ENCODE measurements at regions not wholly inside any gene's neighbourhood (a gene's known extent, or its start where the extent isn't known, plus 50 kb on each side); places are given as distances from the start of the nearest gene placed in this dataset.
A peak's percentile ranks its signal among the peaks of the same experiment; 100 is the strongest.
"Not testable (repeated sequence)": the region's sequence is repeated elsewhere in the genome, so short reads cannot be mapped to it uniquely, and the experiment has no call there.

GRCh38 chrX:140065961-140066662 is 100.8 kb upstream of the CXorf66 start:
- DNase-seq (ENCODE audit: low read depth) = no peak

GRCh38 chrX:140064993-140065392 is 99.7 kb upstream of the CXorf66 start:
- DNase-seq (ENCODE audit: low read depth) = no peak

- peak; percentile 56 for DNase-seq (ENCODE audit: low read depth)
Measured at GRCh38 chrX:140057001-140057411, 91.7 kb upstream of the CXorf66 start.

GRCh38 chrX:140053846-140054245 is 88.5 kb upstream of the CXorf66 start:
- no peak for DNase-seq (ENCODE audit: low read depth)

- DNase-seq (ENCODE audit: low read depth) = peak; percentile 0
Measured at GRCh38 chrX:140050906-140051305, 85.6 kb upstream of the CXorf66 start.

- peak; percentile 11 for DNase-seq (ENCODE audit: low read depth)
Measured at GRCh38 chrX:140040386-140040785, 75.1 kb upstream of the CXorf66 start.

GRCh38 chrX:140038842-140039241 is 73.5 kb upstream of the CXorf66 start:
- no peak for DNase-seq (ENCODE audit: low read depth)

- no peak for DNase-seq (ENCODE audit: low read depth)
Measured at GRCh38 chrX:140034916-140035315, 69.6 kb upstream of the CXorf66 start.

GRCh38 chrX:140022482-140022881 is 57.2 kb upstream of the CXorf66 start:
- no peak for DNase-seq (ENCODE audit: low read depth)

GRCh38 chrX:140019134-140019533 is 53.8 kb upstream of the CXorf66 start:
- not testable (repeated sequence) for DNase-seq (ENCODE audit: low read depth)
